GM12872 (cell line): ENCODE measurements at regions not wholly inside any gene's neighbourhood (a gene's known extent, or its start where the extent isn't known, plus 50 kb on each side); places are given as distances from the start of the nearest gene placed in this dataset.

Source experiments
- TF ChIP-seq, protein P1 (sequence below): IDR thresholded peaks from 3 replicates; pipeline ENCODE4 v1.5.1; 2011; ENCODE audit warnings: low read depth, mild to moderate bottlenecking, low read length, moderate library complexity; ENCODE audit not compliant: insufficient read depth

DNA sequence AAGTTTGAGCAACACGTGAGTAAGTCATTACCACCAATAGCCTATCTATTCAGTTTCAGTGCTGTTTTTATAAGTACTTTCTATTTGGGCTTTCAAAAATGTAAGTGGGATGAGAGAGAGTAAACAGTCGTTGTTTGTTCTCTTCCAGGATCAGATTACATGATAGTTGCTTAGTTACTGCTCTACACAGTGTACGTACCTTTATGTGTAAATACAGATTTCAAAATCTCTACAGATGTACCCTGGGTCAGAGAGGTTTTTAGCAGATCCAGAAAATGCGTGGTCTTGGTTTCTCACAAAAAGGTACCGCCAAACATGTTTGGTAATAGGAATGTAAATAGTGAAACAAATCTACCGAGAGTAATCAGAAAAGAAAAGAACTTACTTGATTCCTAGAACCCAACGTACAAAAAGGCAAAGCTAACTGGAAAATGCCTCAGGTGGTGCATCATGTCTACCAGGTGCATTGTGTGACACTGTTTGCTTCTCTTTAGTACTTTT, 421.1 kb downstream of the BCKDHB start:
- TF ChIP-seq, protein P1, sequence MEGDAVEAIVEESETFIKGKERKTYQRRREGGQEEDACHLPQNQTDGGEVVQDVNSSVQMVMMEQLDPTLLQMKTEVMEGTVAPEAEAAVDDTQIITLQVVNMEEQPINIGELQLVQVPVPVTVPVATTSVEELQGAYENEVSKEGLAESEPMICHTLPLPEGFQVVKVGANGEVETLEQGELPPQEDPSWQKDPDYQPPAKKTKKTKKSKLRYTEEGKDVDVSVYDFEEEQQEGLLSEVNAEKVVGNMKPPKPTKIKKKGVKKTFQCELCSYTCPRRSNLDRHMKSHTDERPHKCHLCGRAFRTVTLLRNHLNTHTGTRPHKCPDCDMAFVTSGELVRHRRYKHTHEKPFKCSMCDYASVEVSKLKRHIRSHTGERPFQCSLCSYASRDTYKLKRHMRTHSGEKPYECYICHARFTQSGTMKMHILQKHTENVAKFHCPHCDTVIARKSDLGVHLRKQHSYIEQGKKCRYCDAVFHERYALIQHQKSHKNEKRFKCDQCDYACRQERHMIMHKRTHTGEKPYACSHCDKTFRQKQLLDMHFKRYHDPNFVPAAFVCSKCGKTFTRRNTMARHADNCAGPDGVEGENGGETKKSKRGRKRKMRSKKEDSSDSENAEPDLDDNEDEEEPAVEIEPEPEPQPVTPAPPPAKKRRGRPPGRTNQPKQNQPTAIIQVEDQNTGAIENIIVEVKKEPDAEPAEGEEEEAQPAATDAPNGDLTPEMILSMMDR: no peak

DNA sequence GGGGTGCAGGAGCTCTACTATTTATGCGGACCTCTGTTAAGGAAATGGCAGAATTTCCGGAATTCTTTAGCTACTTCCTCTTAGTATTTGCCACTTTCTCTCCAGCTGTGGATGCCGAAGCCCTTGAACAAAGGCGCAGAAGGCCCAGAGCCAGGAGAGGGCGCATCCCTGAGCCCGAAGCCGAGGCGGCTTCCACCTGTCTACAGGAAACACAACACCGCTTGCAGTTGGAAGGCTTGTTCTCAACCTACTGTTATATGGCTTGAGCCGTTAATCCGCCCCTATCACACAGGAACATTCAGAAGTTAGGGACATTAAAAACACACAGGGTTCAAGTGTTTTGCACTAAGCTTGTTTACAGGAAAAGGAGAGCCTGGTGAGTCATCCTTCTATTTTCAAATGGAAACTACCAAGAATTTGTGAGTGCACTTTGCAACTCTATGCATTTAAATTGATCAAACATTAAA, 417.1 kb downstream of the BCKDHB start:
- TF ChIP-seq, protein P1: no peak

DNA sequence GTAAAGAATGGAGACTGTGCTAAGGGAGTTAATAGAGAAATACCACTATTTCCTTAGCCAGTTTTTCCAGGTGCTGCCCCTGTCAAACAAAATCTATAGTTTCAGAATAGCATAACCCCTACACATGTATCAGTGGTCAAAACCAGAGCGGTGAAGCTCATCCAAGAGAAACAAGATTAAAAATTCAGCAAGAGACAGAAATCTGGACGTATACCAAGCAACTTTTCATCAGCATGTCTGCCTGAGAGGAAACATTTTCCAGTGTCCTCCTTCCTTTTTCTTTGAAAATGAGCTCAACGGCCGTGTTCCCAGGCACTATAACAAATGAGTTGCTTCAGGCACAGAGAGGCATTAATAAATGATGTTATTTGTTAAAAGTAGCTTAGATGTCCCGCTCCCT, 416.5 kb downstream of the BCKDHB start:
- TF ChIP-seq, protein P1: no peak

DNA sequence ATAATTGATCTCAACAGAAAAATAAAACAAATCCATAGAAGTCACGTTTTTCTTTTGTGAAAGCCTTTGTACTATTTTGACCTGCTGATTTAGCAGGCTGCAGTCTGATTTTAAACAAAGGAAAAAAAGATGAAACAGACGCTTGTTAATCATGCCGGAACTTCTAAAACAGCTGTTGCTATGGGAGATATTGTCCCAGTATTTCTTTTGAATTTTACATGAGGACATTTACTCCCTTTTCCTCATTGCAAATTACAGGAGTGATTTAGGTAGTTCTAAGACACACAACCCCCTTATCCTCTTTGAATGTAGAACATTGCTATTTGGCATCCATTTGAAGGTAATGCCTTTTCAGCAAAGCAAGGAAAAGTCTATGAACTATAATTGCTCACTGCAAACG, 416.1 kb downstream of the BCKDHB start:
- TF ChIP-seq, protein P1: no peak

DNA sequence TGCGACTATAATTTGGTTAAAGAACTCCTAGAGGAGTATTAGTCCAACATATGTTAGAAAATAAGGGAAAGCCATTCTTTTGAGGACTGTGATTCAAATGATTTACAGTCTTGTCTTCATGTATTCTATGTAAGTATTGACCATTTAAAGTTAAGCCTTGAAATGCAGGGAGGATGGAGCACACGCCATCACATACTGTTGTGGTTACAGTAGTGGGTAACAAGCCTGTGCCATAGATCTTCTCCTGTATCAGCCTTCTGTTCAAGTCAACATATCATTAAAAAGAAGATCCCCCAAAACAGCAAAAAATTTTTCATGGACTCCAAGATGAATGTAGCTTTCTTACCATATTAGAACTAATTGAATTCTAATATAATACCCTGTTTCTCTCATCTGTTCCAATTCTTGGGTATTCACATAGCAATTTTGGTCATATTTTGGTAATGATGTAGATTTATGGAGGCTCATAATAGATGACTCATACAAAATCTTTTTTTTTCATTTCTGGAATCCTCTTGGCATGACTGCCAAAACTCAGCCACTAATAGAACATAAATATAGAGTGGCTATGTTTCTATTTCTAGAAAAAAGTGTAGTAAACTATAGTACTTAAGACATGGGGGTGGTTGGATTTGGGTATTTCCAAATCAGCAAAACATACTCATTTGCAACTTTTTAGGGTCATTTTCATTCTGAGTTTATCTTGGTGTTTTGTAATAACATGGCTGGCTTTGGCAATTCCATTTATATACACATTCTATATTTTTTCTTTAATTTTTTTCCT, 413.5 kb downstream of the BCKDHB start:
- TF ChIP-seq, protein P1: no peak

DNA sequence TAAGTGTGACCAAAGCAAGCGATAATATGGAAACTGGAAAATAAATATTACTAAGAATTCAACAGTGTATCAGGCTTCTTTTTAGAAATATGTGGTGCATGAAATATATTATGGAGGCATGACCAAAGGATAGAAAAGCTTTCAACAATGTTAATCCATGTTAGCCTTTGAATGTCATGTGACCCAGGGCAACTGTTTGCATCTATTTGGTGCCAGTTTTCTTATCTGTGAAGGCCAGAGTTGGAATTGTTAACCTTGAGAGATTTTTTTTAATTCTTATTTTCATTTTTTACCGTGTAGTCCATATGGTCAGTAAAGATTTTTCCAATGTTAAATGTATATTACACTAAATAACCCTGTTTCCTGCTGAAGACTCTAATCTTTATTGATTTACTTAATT, 411.1 kb downstream of the BCKDHB start:
- TF ChIP-seq, protein P1: no peak

DNA sequence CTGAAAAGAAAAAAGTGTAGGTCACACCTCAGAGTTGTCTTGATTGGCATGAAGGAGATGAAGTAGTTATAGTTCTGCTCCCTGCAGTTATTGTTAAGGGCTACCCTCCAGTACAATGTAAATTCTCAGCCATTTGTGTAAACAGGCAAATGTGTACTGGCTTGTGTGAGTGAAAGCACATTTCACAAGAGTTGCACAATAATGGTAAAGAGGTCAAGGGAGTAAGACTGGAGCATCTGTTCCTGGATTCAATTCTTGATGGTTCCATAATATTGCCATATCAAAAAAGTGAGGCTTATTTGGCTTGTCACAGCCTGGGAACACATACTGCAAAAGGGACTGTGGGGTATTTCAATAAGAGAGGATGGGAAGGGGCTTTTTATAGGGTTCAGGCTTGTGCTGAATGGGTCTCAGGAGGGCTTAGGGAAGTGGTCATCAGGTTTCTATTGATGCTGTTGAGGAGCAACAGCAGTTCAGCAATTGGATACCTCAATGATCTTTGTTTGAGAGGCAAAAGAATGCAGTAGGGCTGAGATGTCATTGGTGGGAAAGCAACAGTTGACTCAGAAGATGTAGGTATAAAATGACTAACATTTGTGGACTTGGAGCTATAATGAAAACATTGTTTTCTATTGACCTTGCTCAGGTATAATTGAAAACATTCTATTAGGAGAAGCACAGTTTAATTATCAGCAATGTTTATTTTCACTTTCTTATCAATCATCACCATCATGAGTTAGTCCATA, 402.6 kb downstream of the BCKDHB start:
- TF ChIP-seq, protein P1: no peak
